MCF 10A (cell line): ENCODE measurements at regions not wholly inside any gene's neighbourhood (a gene's known extent, or its start where the extent isn't known, plus 50 kb on each side); places are given as distances from the start of the nearest gene placed in this dataset.

ENCODE experiments used
- BruUV-seq: library from RNA; stranded (reverse); fragments of 400-500 nt; replicated peaks from 2 replicates; lab custom pipeline; 2021; lab: Mats Ljungman, UMichigan
- CTCF ChIA-PET: fragments of 300-600 bp; sonication (Branson Sonifier 250); formaldehyde crosslinking; extraction: SDS; loops from one replicate; lab custom pipeline; 2021; ENCODE audit warnings: antibody characterized with exemption, inconsistent platforms; lab: Yijun Ruan, JAX
- POLR2A ChIA-PET: fragments of 300-600, 350-650 bp; sonication (Branson Sonifier 250); formaldehyde crosslinking; extraction: SDS; loops from one replicate; lab custom pipeline; 2020; ENCODE audit warnings: antibody characterized with exemption, inconsistent platforms; lab: Yijun Ruan, JAX
- DNase-seq: peaks from one replicate; pipeline ENCODE4 v3.0.0-alpha.2; 2018; ENCODE audit not compliant: unreplicated experiment
- H3K27ac Mint-ChIP-seq: one replicate; pipeline ENCODE4 v1.8.0; 2022; ENCODE audit warnings: mild to moderate bottlenecking, low read depth, mixed read lengths; ENCODE audit not compliant: unreplicated experiment
- H3K27me3 Mint-ChIP-seq: one replicate; pipeline ENCODE4 v1.8.0; 2022; ENCODE audit warnings: mixed read lengths; ENCODE audit not compliant: insufficient read depth, unreplicated experiment
- H3K36me3 Mint-ChIP-seq: one replicate; pipeline ENCODE4 v1.8.0; 2022; ENCODE audit warnings: mild to moderate bottlenecking, moderate library complexity, mixed read lengths; ENCODE audit not compliant: insufficient read depth, unreplicated experiment
- H3K4me1 Mint-ChIP-seq: one replicate; pipeline ENCODE4 v1.8.0; 2022; ENCODE audit warnings: mixed read lengths; ENCODE audit not compliant: insufficient read depth, unreplicated experiment
- H3K4me3 Mint-ChIP-seq: one replicate; pipeline ENCODE4 v1.8.0; 2022; ENCODE audit warnings: mild to moderate bottlenecking, moderate library complexity, mixed read lengths; ENCODE audit not compliant: unreplicated experiment
- H3K9me3 Mint-ChIP-seq: one replicate; pipeline ENCODE4 v1.8.0; 2022; ENCODE audit warnings: mixed read lengths; ENCODE audit not compliant: unreplicated experiment
- CTCF ChIP-seq: fragments of 200-600 bp; IDR thresholded peaks from one replicate; pipeline ENCODE4 v1.8.0; 2022; ENCODE audit warnings: antibody characterized with exemption, mild to moderate bottlenecking; ENCODE audit not compliant: unreplicated experiment
- intact Hi-C: fragments of 100-400 bp; cut with micrococcal nuclease; formaldehyde crosslinking; loops from 2 replicates; pipeline ENCODE4 v1.14.1; 2022

GRCh38 chr5:154625031-154625430 lies 130.1 kb upstream of the LARP1 start:
- ChIA-PET POLR2A (interaction anchor here (1.5 kb wide), 1 partner anchor 10 kb away, joined by 3 read pairs; no protein-coding TSS in a partner anchor), CTCF (interaction anchor here (0.6 to 3.9 kb wide), 5 partner anchors 12 to 157 kb away, joined by 3 to 22 read pairs (median 9); no protein-coding TSS in a partner anchor)
- Mint-ChIP-seq H3K27ac (no peak overlapping the region), H3K9me3 (no peaks in the 10 kb centered on the region), H3K27me3 (no peaks in the 10 kb centered on the region), H3K4me1 (no peaks in the 10 kb centered on the region), H3K4me3 (no peak overlapping the region), H3K36me3 (no peaks in the 10 kb centered on the region)
- no TSS peak for BruUV-seq
- no peak for TF ChIP-seq CTCF
- DNase-seq: no peak
- intact Hi-C loops: no loop called here

GRCh38 chr5:154624341-154624740 lies 130.8 kb upstream of the LARP1 start:
- no peaks in the 10 kb centered on the region for H3K36me3 Mint-ChIP-seq
- no peak overlapping the region for H3K4me3 Mint-ChIP-seq
- ChIA-PET CTCF (interaction anchor here (0.6 to 3.9 kb wide), 4 partner anchors 12 to 103 kb away, joined by 3 to 22 read pairs (median 7); no protein-coding TSS in a partner anchor), POLR2A (interaction anchor here (1.5 kb wide), 1 partner anchor 10 kb away, joined by 3 read pairs; no protein-coding TSS in a partner anchor)
- BruUV-seq: no TSS peak
- no peak overlapping the region for H3K27ac Mint-ChIP-seq
- intact Hi-C loops: no loop called here
- no peak for DNase-seq
- no peaks in the 10 kb centered on the region for H3K27me3 Mint-ChIP-seq
- no peaks in the 10 kb centered on the region for H3K4me1 Mint-ChIP-seq
- TF ChIP-seq CTCF: no peak
- no peaks in the 10 kb centered on the region for H3K9me3 Mint-ChIP-seq

- POLR2A ChIA-PET: interaction anchor here (0.5 to 0.6 kb wide), 2 partner anchors 25 to 175 kb away, joined by 3 read pairs; partner anchors contain the start of gene SAP30L
Observed at GRCh38 chr5:154620411-154620810, 134.8 kb upstream of the LARP1 start.

GRCh38 chr5:154618696-154619095 lies 136.5 kb upstream of the LARP1 start:
- CTCF ChIA-PET: interaction anchor here (0.7 to 2.0 kb wide), 6 partner anchors 9 to 279 kb away, joined by 3 to 8 read pairs (median 4); no protein-coding TSS in a partner anchor
- POLR2A ChIA-PET: no interaction called here
- no peak for DNase-seq
- no peak overlapping the region for H3K4me3 Mint-ChIP-seq
- TF ChIP-seq CTCF: no peak
- H3K27me3 Mint-ChIP-seq: peaks cover 22% of the 10 kb centered on the region
- H3K36me3 Mint-ChIP-seq: peaks cover 6% of the 10 kb centered on the region
- intact Hi-C loops: no loop called here
- H3K4me1 Mint-ChIP-seq: no peaks in the 10 kb centered on the region
- no peaks in the 10 kb centered on the region for H3K9me3 Mint-ChIP-seq
- no peak overlapping the region for H3K27ac Mint-ChIP-seq
- BruUV-seq: no TSS peak

More at GRCh38 chr5:154620411-154620810, 134.8 kb upstream of the LARP1 start:
- intact Hi-C loops: no loop called here
- TF ChIP-seq CTCF: no peak
- BruUV-seq: no TSS peak
- no peak overlapping the region for H3K4me3 Mint-ChIP-seq
- H3K27me3 Mint-ChIP-seq: peaks cover 11% of the 10 kb centered on the region
- H3K4me1 Mint-ChIP-seq: no peaks in the 10 kb centered on the region
- CTCF ChIA-PET: interaction anchor here (1.0 to 1.8 kb wide), 6 partner anchors 9 to 152 kb away, joined by 3 to 8 read pairs (median 4); no protein-coding TSS in a partner anchor
- peaks cover 5% of the 10 kb centered on the region for H3K36me3 Mint-ChIP-seq
- no peak overlapping the region for H3K27ac Mint-ChIP-seq
- no peak for DNase-seq
- H3K9me3 Mint-ChIP-seq: no peaks in the 10 kb centered on the region
